H1 (cell line): ENCODE measurements at regions not wholly inside any gene's neighbourhood (a gene's known extent, or its start where the extent isn't known, plus 50 kb on each side); places are given as distances from the start of the nearest gene placed in this dataset.

Experiments used
- CTCF ChIA-PET: fragments of 300-600 bp; sonication (Branson Sonifier 250); formaldehyde crosslinking; loops from one replicate; lab custom pipeline; 2021; ENCODE audit not compliant: partially characterized antibody; lab: Charles Lee
- POLR2A ChIA-PET: fragments of 300-600 bp; sonication (Branson Sonifier 250); formaldehyde crosslinking; loops from one replicate; lab custom pipeline; 2021; ENCODE audit warnings: inconsistent platforms; ENCODE audit not compliant: partially characterized antibody; lab: Charles Lee
- DNase-seq, 2 experiments: peaks; one replicate each; pipeline versions ENCODE4 v3.0.0 to v3.0.0-alpha.2; 2010 to 2022; ENCODE audit warnings: low spot score in 2 of 2, low read depth in 1 of 2, mixed read lengths in 1 of 2
- FAIRE-seq: peaks from 2 replicates; lab custom pipeline; 2011; peaks lifted over from hg19 to GRCh38; lab: Jason Lieb, UNC
- H2AFZ ChIP-seq: 2 replicates; pipeline ENCODE4 v1.8.1; 2012; ENCODE audit warnings: low read length, inconsistent platforms
- H2AK5ac ChIP-seq: 2 replicates; pipeline ENCODE4 v1.6.1; 2013; ENCODE audit warnings: low read depth, low read length
- H2BK120ac ChIP-seq: replicated peaks from 2 replicates; pipeline ENCODE3; 2013; ENCODE audit warnings: low read depth, low read length, inconsistent platforms
- H2BK12ac ChIP-seq: 2 replicates; pipeline ENCODE4 v1.6.1; 2013; ENCODE audit warnings: low read depth, low read length
- H2BK15ac ChIP-seq: 2 replicates; pipeline ENCODE4 v1.6.1; 2013; ENCODE audit warnings: low read length
- H2BK20ac ChIP-seq: 2 replicates; pipeline ENCODE4 v1.6.1; 2013; ENCODE audit warnings: low read length
- H2BK5ac ChIP-seq: 2 replicates; pipeline ENCODE4 v1.6.1; 2013; ENCODE audit warnings: low read depth, low read length
- H3K14ac ChIP-seq: 2 replicates; pipeline ENCODE4 v1.6.1; 2013; ENCODE audit warnings: inconsistent platforms; ENCODE audit not compliant: insufficient read length
- H3K18ac ChIP-seq: 2 replicates; pipeline ENCODE4 v1.6.1; 2013; ENCODE audit warnings: low read length; ENCODE audit errors: extremely low read depth
- H3K23ac ChIP-seq: 2 replicates; pipeline ENCODE4 v1.6.1; 2013; ENCODE audit warnings: inconsistent platforms; ENCODE audit not compliant: insufficient read length
- H3K23me2 ChIP-seq: 2 replicates; pipeline ENCODE4 v1.6.1; 2013; ENCODE audit warnings: low read depth, low read length
- H3K27ac ChIP-seq: 2 replicates; pipeline ENCODE4 v1.6.1; 2011; ENCODE audit warnings: low read depth, low read length, inconsistent platforms
- H3K27me3 ChIP-seq, 4 experiments: replicated peaks in 1 of 4; 1 replicate in 1 of 4; 2 replicates in 3 of 4; pipeline versions ENCODE4 v1.6.1 to v1.8.1; 2011 to 2013; ENCODE audit warnings: low read length in 3 of 4, mild to moderate bottlenecking in 3 of 4, inconsistent platforms in 2 of 4, mixed read lengths in 2 of 4, moderate library complexity in 1 of 4; ENCODE audit not compliant: control insufficient read depth in 3 of 4, insufficient read depth in 3 of 4; ENCODE audit errors: extremely low read depth in 1 of 4
- H3K36me3 ChIP-seq, 4 experiments: 2 replicates each; pipeline versions ENCODE4 v1.6.1 to v1.8.1; 2011 to 2013; ENCODE audit warnings: mild to moderate bottlenecking in 4 of 4, low read length in 3 of 4, moderate library complexity in 2 of 4, control low read depth in 1 of 4, inconsistent platforms in 1 of 4; ENCODE audit not compliant: insufficient read depth in 4 of 4, control insufficient read depth in 2 of 4
- H3K4ac ChIP-seq: replicated peaks from 2 replicates; pipeline ENCODE3; 2013; ENCODE audit warnings: low read length, low read depth, mixed read lengths, inconsistent platforms; ENCODE audit not compliant: insufficient read length
- H3K4me1 ChIP-seq, 4 experiments: replicated peaks in 1 of 4; 1 replicate in 1 of 4; 2 replicates in 3 of 4; pipeline versions ENCODE4 v1.6.1 to v1.8.1; 2011 to 2013; ENCODE audit warnings: low read length in 3 of 4, inconsistent platforms in 2 of 4, mixed read lengths in 1 of 4; ENCODE audit not compliant: insufficient read depth in 4 of 4, control insufficient read depth in 3 of 4
- H3K4me2 ChIP-seq, 2 experiments: 2 replicates each; pipeline versions ENCODE4 v1.6.1 to v1.8.1; 2011 to 2013; ENCODE audit warnings: low read depth in 2 of 2, low read length in 2 of 2, control low read depth in 1 of 2, inconsistent platforms in 1 of 2, mild to moderate bottlenecking in 1 of 2; ENCODE audit not compliant: insufficient read depth in 1 of 2
- H3K4me3 ChIP-seq, 4 experiments: fragments of 200-600, 300-600 bp in 1 of 4; sonication (generic), shearing (Covaris generic), sonication (Bioruptor Twin) in 1 of 4; 2 replicates each; pipeline versions ENCODE4 v1.5.1 to v1.8.1; 2011 to 2016; ENCODE audit warnings: low read length in 4 of 4, low read depth in 3 of 4, control low read depth in 2 of 4, inconsistent platforms in 2 of 4, mild to moderate bottlenecking in 2 of 4, mixed read lengths in 1 of 4, moderate library complexity in 1 of 4; ENCODE audit not compliant: insufficient read depth in 2 of 4; ENCODE audit errors: extremely low read depth in 1 of 4
- H3K56ac ChIP-seq: replicated peaks from 2 replicates; pipeline ENCODE3; 2013; ENCODE audit warnings: low read depth, mild to moderate bottlenecking, mixed read lengths, low read length, inconsistent platforms; ENCODE audit not compliant: insufficient read length
- H3K79me1 ChIP-seq: 2 replicates; pipeline ENCODE4 v1.6.1; 2013; ENCODE audit warnings: low read depth, low read length, control low read depth
- H3K79me2 ChIP-seq, 2 experiments: 2 replicates each; pipeline versions ENCODE4 v1.6.1 to v1.8.1; 2012 to 2013; ENCODE audit warnings: low read length in 2 of 2, mild to moderate bottlenecking in 2 of 2, inconsistent platforms in 1 of 2; ENCODE audit not compliant: insufficient read depth in 2 of 2, control insufficient read depth in 1 of 2
- H3K9ac ChIP-seq, 4 experiments: replicated peaks in 1 of 4; 1 replicate in 1 of 4; 2 replicates in 3 of 4; pipeline versions ENCODE4 v1.6.1 to v1.8.1; 2011 to 2013; ENCODE audit warnings: low read depth in 3 of 4, low read length in 3 of 4, control low read depth in 2 of 4, mild to moderate bottlenecking in 2 of 4, moderate library complexity in 2 of 4, inconsistent platforms in 1 of 4; ENCODE audit errors: extremely low read depth in 1 of 4
- H3K9me3 ChIP-seq, 2 experiments: 2 replicates each; pipeline versions ENCODE4 v1.6.1 to v1.8.1; 2012 to 2013; ENCODE audit warnings: mild to moderate bottlenecking in 2 of 2, moderate library complexity in 2 of 2, control low read depth in 1 of 2, inconsistent platforms in 1 of 2, low read depth in 1 of 2, low read length in 1 of 2, mixed read lengths in 1 of 2; ENCODE audit not compliant: insufficient read depth in 2 of 2
- H4K20me1 ChIP-seq, 2 experiments: replicated peaks in 1 of 2; 2 replicates each; pipeline versions ENCODE3 to v1.8.1; 2011 to 2013; ENCODE audit warnings: inconsistent platforms in 2 of 2, low read length in 2 of 2, mild to moderate bottlenecking in 1 of 2; ENCODE audit not compliant: insufficient read depth in 2 of 2, control insufficient read depth in 1 of 2
- H4K5ac ChIP-seq: 2 replicates; pipeline ENCODE4 v1.6.1; 2013; ENCODE audit warnings: low read length, low read depth, mixed read lengths, inconsistent platforms; ENCODE audit not compliant: insufficient read length
- H4K8ac ChIP-seq: 2 replicates; pipeline ENCODE4 v1.8.0; 2013; ENCODE audit warnings: mild to moderate bottlenecking, moderate library complexity, low read length, inconsistent platforms; ENCODE audit not compliant: insufficient read depth; ENCODE audit errors: extremely low read depth
- H4K91ac ChIP-seq: replicated peaks from 2 replicates; pipeline ENCODE3; 2013; ENCODE audit warnings: low read length, mixed read lengths, inconsistent platforms; ENCODE audit not compliant: insufficient read length
- TAF7 ChIP-seq: optimal IDR thresholded peaks from 2 replicates; pipeline ENCODE3; 2011; ENCODE audit warnings: low read depth, mild to moderate bottlenecking, inconsistent platforms, low read length, moderate library complexity, borderline replicate concordance
- TBP ChIP-seq: IDR thresholded peaks from 2 replicates; pipeline ENCODE4 v1.6.1; 2011; ENCODE audit warnings: low read depth, low read length, improper control_type of control experiment
- TF ChIP-seq, protein P1 (sequence below): IDR thresholded peaks from 2 replicates; pipeline ENCODE4 v1.6.1; 2012; ENCODE audit warnings: inconsistent platforms

DNA sequence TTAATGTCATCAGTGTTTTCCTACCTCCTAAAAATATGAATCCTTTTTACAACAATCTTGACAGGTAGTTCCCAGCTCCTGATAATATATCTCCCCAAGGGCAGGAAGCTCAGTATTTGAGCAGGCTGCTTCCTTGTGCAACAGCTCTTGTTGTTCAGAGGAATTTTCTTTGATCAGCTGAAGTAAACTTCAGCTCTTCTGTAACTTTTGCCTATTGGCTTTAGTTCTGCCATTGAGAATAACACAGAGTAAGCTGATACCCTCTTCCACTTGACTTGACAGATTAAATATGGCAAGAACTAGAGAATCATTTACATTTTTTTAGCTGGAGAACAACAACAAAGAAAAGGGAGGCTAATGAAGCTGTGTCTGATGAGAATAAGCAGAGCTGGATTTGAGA, 75.2 kb downstream of the LUZP4 start:
- Histone ChIP-seq H3K79me1 (no peaks in the 10 kb centered on the region), H2BK15ac (no peak overlapping the region), H3K4ac (no peak overlapping the region), H3K27me3 (no peaks in the 10 kb centered on the region), H3K9ac (no peak overlapping the region), H2AK5ac (no peak overlapping the region), H4K91ac (no peak overlapping the region), H3K4me2 (no peak overlapping the region), H3K23ac (no peak overlapping the region), H3K56ac (no peak overlapping the region), H3K23me2 (no peaks in the 10 kb centered on the region), H3K4me3 (no peak overlapping the region), H2BK20ac (no peak overlapping the region), H4K8ac (no peak overlapping the region), H4K20me1 (no peaks in the 10 kb centered on the region), H3K79me2 (no peaks in the 10 kb centered on the region), H3K4me1 (no peaks in the 10 kb centered on the region), H2BK120ac (no peak overlapping the region), H2BK5ac (no peak overlapping the region), H3K18ac (no peak overlapping the region), H3K27ac (no peak overlapping the region), H2AFZ (no peak overlapping the region), H3K14ac (no peak overlapping the region), H2BK12ac (no peak overlapping the region), H4K5ac (no peak overlapping the region), H3K9me3 (no peaks in the 10 kb centered on the region), H3K36me3 (no peaks in the 10 kb centered on the region)
- DNase-seq: no peak
- FAIRE-seq: no peak
- ChIA-PET POLR2A (no interaction called here), CTCF (interaction anchor here (1.7 to 2.6 kb wide), 3 partner anchors 8 to 278 kb away, joined by 7 to 11 read pairs (median 9); no protein-coding TSS in a partner anchor)
- TF ChIP-seq TAF7: no peak
- TF ChIP-seq, protein P1, sequence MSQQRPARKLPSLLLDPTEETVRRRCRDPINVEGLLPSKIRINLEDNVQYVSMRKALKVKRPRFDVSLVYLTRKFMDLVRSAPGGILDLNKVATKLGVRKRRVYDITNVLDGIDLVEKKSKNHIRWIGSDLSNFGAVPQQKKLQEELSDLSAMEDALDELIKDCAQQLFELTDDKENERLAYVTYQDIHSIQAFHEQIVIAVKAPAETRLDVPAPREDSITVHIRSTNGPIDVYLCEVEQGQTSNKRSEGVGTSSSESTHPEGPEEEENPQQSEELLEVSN: no peak
- no peak for TF ChIP-seq TBP
